PC-3 (cell line): ENCODE measurements at regions not wholly inside any gene's neighbourhood (a gene's known extent, or its start where the extent isn't known, plus 50 kb on each side); places are given as distances from the start of the nearest gene placed in this dataset.

ENCODE experiments used
- ATAC-seq: fragments of 200-7000 bp; cut with Tn5 transposase; 2 replicates; pipeline ENCODE4 v1.9.1; 2020; ENCODE audit warnings: mild to moderate bottlenecking, moderate library complexity
- BruUV-seq: library from RNA; stranded (reverse); fragments of 400-500 nt; replicated peaks from 2 replicates; lab custom pipeline; 2021; lab: Mats Ljungman, UMichigan
- CTCF ChIA-PET: fragments of 300-600 bp; sonication (Branson Sonifier 250); formaldehyde crosslinking; loops from one replicate; lab custom pipeline; 2022; ENCODE audit warnings: antibody characterized with exemption; lab: Charles Lee
- POLR2A ChIA-PET: fragments of 300-600 bp; sonication (Branson Sonifier 250); formaldehyde crosslinking; loops from one replicate; lab custom pipeline; 2022; ENCODE audit warnings: antibody characterized with exemption; ENCODE audit not compliant: unreplicated experiment; lab: Charles Lee
- DNase-seq: peaks from one replicate; pipeline ENCODE4 v3.0.0-alpha.2; 2015
- H2AFZ ChIP-seq: fragments of 300-600 bp; sonication (generic); 2 replicates; pipeline ENCODE4 v1.6.0; 2016; ENCODE audit warnings: antibody characterized with exemption, low read length
- H3F3A ChIP-seq: fragments of 300-600 bp; sonication (generic); one replicate; pipeline ENCODE4 v1.6.0; 2017; ENCODE audit warnings: antibody characterized with exemption, low read length, control low read depth, mild to moderate bottlenecking; ENCODE audit not compliant: unreplicated experiment
- H3K27ac ChIP-seq: fragments of 300-600 bp; sonication (generic); 2 replicates; pipeline ENCODE4 v1.5.1; 2016; ENCODE audit warnings: mild to moderate bottlenecking, low read length
- H3K27me3 ChIP-seq: fragments of 300-600 bp; sonication (generic); 2 replicates; pipeline ENCODE4 v1.6.1; 2016; ENCODE audit warnings: low read length, mixed read lengths
- H3K36me3 ChIP-seq: fragments of 300-600 bp; sonication (generic); 2 replicates; pipeline ENCODE4 v1.6.1; 2016; ENCODE audit warnings: low read depth, mixed run types, low read length, mixed read lengths
- H3K4me1 ChIP-seq: fragments of 300-600 bp; sonication (generic); 2 replicates; pipeline ENCODE4 v1.5.1; 2016; ENCODE audit warnings: low read length; ENCODE audit not compliant: insufficient read depth
- H3K4me2 ChIP-seq: fragments of 300-600 bp; sonication (generic); 2 replicates; pipeline ENCODE4 v1.6.0; 2016; ENCODE audit warnings: low read length
- H3K4me3 ChIP-seq: fragments of 300-600 bp; sonication (generic); 2 replicates; pipeline ENCODE4 v1.5.1; 2016; ENCODE audit warnings: mild to moderate bottlenecking, low read length, mixed read lengths
- H3K79me2 ChIP-seq: fragments of 300-600 bp; sonication (generic); 2 replicates; pipeline ENCODE4 v1.6.1; 2017; ENCODE audit warnings: low read length, mixed read lengths
- H3K9ac ChIP-seq: fragments of 300-600 bp; sonication (generic); 2 replicates; pipeline ENCODE4 v1.6.0; 2016; ENCODE audit warnings: mild to moderate bottlenecking, low read length
- H3K9me2 ChIP-seq: fragments of 300-600 bp; sonication (generic); replicated peaks from 2 replicates; pipeline ENCODE4 v1.6.1; 2016; ENCODE audit warnings: mixed run types, low read length, mixed read lengths
- H3K9me3 ChIP-seq: fragments of 300-600 bp; sonication (generic); 2 replicates; pipeline ENCODE4 v1.6.1; 2016; ENCODE audit warnings: low read length, mixed read lengths
- H4K20me1 ChIP-seq: fragments of 300-600 bp; sonication (generic); 2 replicates; pipeline ENCODE4 v1.6.1; 2016; ENCODE audit warnings: low read length, mixed read lengths
- EZH2 ChIP-seq: fragments of 300-600 bp; sonication (generic); IDR thresholded peaks from one replicate; pipeline ENCODE4 v1.6.1; 2017; ENCODE audit warnings: antibody characterized with exemption, mild to moderate bottlenecking, low read length; ENCODE audit not compliant: unreplicated experiment
- EZH2phosphoT487 ChIP-seq: fragments of 300-600 bp; sonication (generic); IDR thresholded peaks from 2 replicates; pipeline ENCODE4 v1.6.1; 2018; ENCODE audit warnings: mild to moderate bottlenecking, antibody characterized with exemption, low read length, borderline replicate concordance
- intact Hi-C: fragments of 100-400 bp; cut with micrococcal nuclease; formaldehyde crosslinking; loops from 2 replicates; pipeline ENCODE4 v1.9.0; 2023
- TF ChIP-seq, protein P1 (sequence below): fragments of 300-600 bp; sonication (generic); conservative IDR thresholded peaks from 2 replicates; pipeline ENCODE4 v1.5.1; 2017; ENCODE audit warnings: antibody characterized with exemption, low read depth, mild to moderate bottlenecking, low read length

DNA sequence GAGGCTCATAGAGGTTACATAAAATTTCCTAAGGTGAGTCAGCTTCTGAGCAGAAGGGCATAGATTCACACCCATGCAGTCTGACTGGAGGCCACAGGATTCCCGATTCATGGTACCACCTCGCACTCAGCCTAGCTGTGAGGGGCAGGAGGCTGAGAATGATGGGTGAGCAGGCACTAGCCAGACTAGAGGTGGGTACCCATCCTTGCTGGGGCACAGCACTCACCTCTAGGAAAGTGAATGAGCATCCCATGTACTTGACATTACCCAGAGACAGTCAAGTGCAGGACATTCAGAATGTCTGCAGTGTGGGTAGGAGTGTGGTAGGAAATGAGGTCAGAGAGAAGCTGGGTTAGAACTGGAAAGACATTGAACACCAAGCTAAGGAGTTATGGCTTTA is 255.5 kb downstream of the CDK5RAP2 start:
- no peak for DNase-seq
- intact Hi-C loops: no loop called here
- H3K27ac ChIP-seq: no peak overlapping the region
- no peaks in the 10 kb centered on the region for H3K36me3 ChIP-seq
- no peaks in the 10 kb centered on the region for H4K20me1 ChIP-seq
- no peak overlapping the region for H3K9ac ChIP-seq
- ChIA-PET CTCF (no interaction called here), POLR2A (no interaction called here)
- no peaks in the 10 kb centered on the region for H3K79me2 ChIP-seq
- no peak for TF ChIP-seq EZH2
- TF ChIP-seq EZH2phosphoT487: no peak
- TF ChIP-seq, protein P1, sequence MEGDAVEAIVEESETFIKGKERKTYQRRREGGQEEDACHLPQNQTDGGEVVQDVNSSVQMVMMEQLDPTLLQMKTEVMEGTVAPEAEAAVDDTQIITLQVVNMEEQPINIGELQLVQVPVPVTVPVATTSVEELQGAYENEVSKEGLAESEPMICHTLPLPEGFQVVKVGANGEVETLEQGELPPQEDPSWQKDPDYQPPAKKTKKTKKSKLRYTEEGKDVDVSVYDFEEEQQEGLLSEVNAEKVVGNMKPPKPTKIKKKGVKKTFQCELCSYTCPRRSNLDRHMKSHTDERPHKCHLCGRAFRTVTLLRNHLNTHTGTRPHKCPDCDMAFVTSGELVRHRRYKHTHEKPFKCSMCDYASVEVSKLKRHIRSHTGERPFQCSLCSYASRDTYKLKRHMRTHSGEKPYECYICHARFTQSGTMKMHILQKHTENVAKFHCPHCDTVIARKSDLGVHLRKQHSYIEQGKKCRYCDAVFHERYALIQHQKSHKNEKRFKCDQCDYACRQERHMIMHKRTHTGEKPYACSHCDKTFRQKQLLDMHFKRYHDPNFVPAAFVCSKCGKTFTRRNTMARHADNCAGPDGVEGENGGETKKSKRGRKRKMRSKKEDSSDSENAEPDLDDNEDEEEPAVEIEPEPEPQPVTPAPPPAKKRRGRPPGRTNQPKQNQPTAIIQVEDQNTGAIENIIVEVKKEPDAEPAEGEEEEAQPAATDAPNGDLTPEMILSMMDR: no peak
- H3K4me3 ChIP-seq: no peak overlapping the region
- no peak overlapping the region for H3K4me2 ChIP-seq
- peaks cover 26% of the 10 kb centered on the region for H3K27me3 ChIP-seq
- H3K9me3 ChIP-seq: no peaks in the 10 kb centered on the region
- H3K9me2 ChIP-seq: no peaks in the 10 kb centered on the region
- no peaks in the 10 kb centered on the region for H3F3A ChIP-seq
- BruUV-seq: no TSS peak
- ATAC-seq: no peak
- no peaks in the 10 kb centered on the region for H3K4me1 ChIP-seq
- no peak overlapping the region for H2AFZ ChIP-seq

DNA sequence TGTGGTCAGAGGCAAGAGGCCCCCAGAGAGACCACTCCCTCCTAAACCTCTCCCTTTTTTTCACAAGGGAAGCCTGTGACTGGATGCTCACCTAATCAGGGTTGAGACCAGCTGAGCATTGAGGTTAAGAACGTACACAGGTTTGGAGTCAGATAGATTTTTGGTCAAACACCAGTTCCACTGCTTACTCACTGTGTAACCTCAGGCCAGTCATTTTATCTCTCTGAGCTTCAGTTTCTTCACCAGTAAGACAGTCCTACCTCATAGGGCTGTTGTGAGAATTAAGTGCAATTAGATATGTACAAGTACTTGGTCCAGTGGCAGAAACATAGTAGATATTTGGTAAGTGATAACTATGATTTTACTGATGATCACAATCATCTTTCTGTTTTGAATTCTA is 256.8 kb downstream of the CDK5RAP2 start:
- H3K4me2 ChIP-seq: no peak overlapping the region
- ChIA-PET POLR2A (no interaction called here), CTCF (no interaction called here)
- TF ChIP-seq, protein P1: no peak
- TF ChIP-seq EZH2phosphoT487 (no peak), EZH2 (no peak)
- H3K4me1 ChIP-seq: no peaks in the 10 kb centered on the region
- H3K9me3 ChIP-seq: no peaks in the 10 kb centered on the region
- H3K79me2 ChIP-seq: no peaks in the 10 kb centered on the region
- no peak overlapping the region for H2AFZ ChIP-seq
- peaks cover 26% of the 10 kb centered on the region for H3K27me3 ChIP-seq
- no peak overlapping the region for H3K4me3 ChIP-seq
- intact Hi-C loops: no loop called here
- H3K9ac ChIP-seq: no peak overlapping the region
- BruUV-seq: no TSS peak
- no peaks in the 10 kb centered on the region for H3K36me3 ChIP-seq
- no peaks in the 10 kb centered on the region for H3K9me2 ChIP-seq
- DNase-seq (no peak), ATAC-seq (no peak)
- no peaks in the 10 kb centered on the region for H4K20me1 ChIP-seq
- H3F3A ChIP-seq: no peaks in the 10 kb centered on the region
- H3K27ac ChIP-seq: no peak overlapping the region

DNA sequence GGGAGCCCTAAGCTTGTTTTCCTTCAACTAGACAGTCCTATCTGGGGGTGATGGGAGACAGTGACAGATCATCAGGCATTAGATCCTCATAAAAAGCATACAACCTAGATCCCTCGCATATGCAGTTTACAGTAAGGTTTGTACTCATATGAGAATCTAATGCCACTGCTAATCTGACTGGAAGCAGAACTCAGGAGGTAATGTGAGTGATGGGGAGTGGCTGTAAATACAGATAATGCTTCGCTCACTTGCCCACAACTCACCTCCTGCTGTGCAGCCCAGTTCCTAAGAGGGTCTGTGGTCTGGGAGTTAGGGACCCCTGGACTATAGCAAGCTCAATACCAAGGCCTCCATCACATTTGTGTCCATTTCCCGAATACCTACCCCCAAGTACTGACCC is 260.5 kb downstream of the CDK5RAP2 start:
- Histone ChIP-seq H3K27ac (no peak overlapping the region), H3K4me3 (no peak overlapping the region), H3K9ac (no peak overlapping the region), H3K79me2 (no peaks in the 10 kb centered on the region), H3F3A (no peaks in the 10 kb centered on the region), H3K36me3 (no peaks in the 10 kb centered on the region), H3K9me2 (no peaks in the 10 kb centered on the region), H4K20me1 (no peaks in the 10 kb centered on the region), H3K4me1 (no peaks in the 10 kb centered on the region), H3K9me3 (no peaks in the 10 kb centered on the region), H2AFZ (no peak overlapping the region), H3K4me2 (no peak overlapping the region), H3K27me3 (peaks cover 26% of the 10 kb centered on the region)
- DNase-seq (no peak), ATAC-seq (no peak)
- POLR2A ChIA-PET: no interaction called here
- TF ChIP-seq EZH2 (no peak), EZH2phosphoT487 (no peak)
- CTCF ChIA-PET: no interaction called here
- no TSS peak for BruUV-seq
- intact Hi-C loops: no loop called here
